K562 (cell line): ENCODE measurements at regions not wholly inside any gene's neighbourhood (a gene's known extent, or its start where the extent isn't known, plus 50 kb on each side); places are given as distances from the start of the nearest gene placed in this dataset.

Experiments
- BRF1 ChIP-seq: IDR thresholded peaks from 3 replicates; pipeline ENCODE4 v1.6.1; 2011; ENCODE audit warnings: borderline replicate concordance, mild to moderate bottlenecking; ENCODE audit not compliant: insufficient read length; ENCODE audit errors: extremely low read depth
- CC2D1A ChIP-seq: fragments of 450-650 bp; IDR thresholded peaks from 2 replicates; pipeline ENCODE4 v1.6.1; 2017; ENCODE audit warnings: mild to moderate bottlenecking
- DDX20 ChIP-seq: fragments of 450-650 bp; IDR thresholded peaks from 2 replicates; pipeline ENCODE4 v1.6.1; 2016; ENCODE audit warnings: missing genetic modification characterization, low read depth, mild to moderate bottlenecking, missing compliant biosample characterization, moderate library complexity
- FOSL1 ChIP-seq: fragments of 200-800 bp; sonication (Bioruptor generic); conservative IDR thresholded peaks from 2 replicates; pipeline ENCODE4 v1.6.1; 2016; ENCODE audit warnings: missing genetic modification characterization, missing compliant biosample characterization
- MYNN ChIP-seq, 2 experiments: sonication (generic); formaldehyde crosslinking in 1 of 2; IDR thresholded peaks; 2 replicates each; pipeline versions ENCODE4 v1.5.0 to v1.6.1; 2016 to 2020; ENCODE audit warnings: antibody characterized with exemption in 1 of 2, missing genetic modification reagents in 1 of 2
- NBN ChIP-seq: fragments of 450-650 bp; IDR thresholded peaks from 2 replicates; pipeline ENCODE4 v1.6.1; 2016; ENCODE audit warnings: low read depth, mild to moderate bottlenecking
- NFYB ChIP-seq: IDR thresholded peaks from 2 replicates; pipeline ENCODE4 v1.6.1; 2011; ENCODE audit warnings: mild to moderate bottlenecking, moderate library complexity; ENCODE audit not compliant: insufficient read length; ENCODE audit errors: extremely low read depth
- PCBP2 ChIP-seq: fragments of 200-400 bp; formaldehyde crosslinking; IDR thresholded peaks from 2 replicates; pipeline ENCODE4 v1.6.1; 2018; ENCODE audit warnings: low read length, low read depth, mild to moderate bottlenecking, moderate library complexity; ENCODE audit not compliant: poor library complexity, severe bottlenecking
- PHB ChIP-seq: fragments of 250-450 bp; sonication (Bioruptor Pico); IDR thresholded peaks from 2 replicates; pipeline ENCODE4 v1.5.0; 2021
- THRAP3 ChIP-seq: fragments of 450-650 bp; IDR thresholded peaks from 2 replicates; pipeline ENCODE4 v1.6.1; 2016; ENCODE audit warnings: mild to moderate bottlenecking, inconsistent platforms, borderline replicate concordance
- YBX1 ChIP-seq: fragments of 450-650 bp; IDR thresholded peaks from 2 replicates; pipeline ENCODE4 v1.7.1; 2016; ENCODE audit warnings: mild to moderate bottlenecking
- ZNF140 ChIP-seq: fragments of 250-450 bp; sonication (Bioruptor Pico); IDR thresholded peaks from 2 replicates; pipeline ENCODE4 v1.8.0; 2021; ENCODE audit warnings: moderate library complexity, mild to moderate bottlenecking, inconsistent platforms
- ZNF197 ChIP-seq: fragments of 200-800 bp; sonication (Bioruptor generic); IDR thresholded peaks from 2 replicates; pipeline ENCODE4 v1.6.1; 2016; ENCODE audit warnings: low read depth, missing genetic modification characterization, missing compliant biosample characterization
- ZNF408 ChIP-seq: fragments of 250-450 bp; sonication (Bioruptor Pico); IDR thresholded peaks from 2 replicates; pipeline ENCODE4 v1.4.0; 2020; ENCODE audit warnings: low read depth, mild to moderate bottlenecking, moderate library complexity
- ZNF75A ChIP-seq: fragments of 450-650 bp; formaldehyde crosslinking; IDR thresholded peaks from 2 replicates; pipeline ENCODE4 v1.4.0; 2020; ENCODE audit warnings: mild to moderate bottlenecking
- TF ChIP-seq, protein P1 (sequence below): sonication (generic); formaldehyde crosslinking; IDR thresholded peaks from 2 replicates; pipeline ENCODE4 v1.8.1; 2023; ENCODE audit warnings: mild to moderate bottlenecking, missing genetic modification reagents
- TF ChIP-seq, protein P2 (sequence below): fragments of 150-350 bp; IDR thresholded peaks from 2 replicates; pipeline ENCODE4 v1.6.1; 2014; ENCODE audit warnings: low read depth, mild to moderate bottlenecking, low read length, borderline replicate concordance
- TF ChIP-seq, protein P3 (sequence below): sonication (generic); formaldehyde crosslinking; IDR thresholded peaks from 2 replicates; pipeline ENCODE4 v1.8.0; 2022; ENCODE audit warnings: mild to moderate bottlenecking, missing genetic modification reagents

DNA sequence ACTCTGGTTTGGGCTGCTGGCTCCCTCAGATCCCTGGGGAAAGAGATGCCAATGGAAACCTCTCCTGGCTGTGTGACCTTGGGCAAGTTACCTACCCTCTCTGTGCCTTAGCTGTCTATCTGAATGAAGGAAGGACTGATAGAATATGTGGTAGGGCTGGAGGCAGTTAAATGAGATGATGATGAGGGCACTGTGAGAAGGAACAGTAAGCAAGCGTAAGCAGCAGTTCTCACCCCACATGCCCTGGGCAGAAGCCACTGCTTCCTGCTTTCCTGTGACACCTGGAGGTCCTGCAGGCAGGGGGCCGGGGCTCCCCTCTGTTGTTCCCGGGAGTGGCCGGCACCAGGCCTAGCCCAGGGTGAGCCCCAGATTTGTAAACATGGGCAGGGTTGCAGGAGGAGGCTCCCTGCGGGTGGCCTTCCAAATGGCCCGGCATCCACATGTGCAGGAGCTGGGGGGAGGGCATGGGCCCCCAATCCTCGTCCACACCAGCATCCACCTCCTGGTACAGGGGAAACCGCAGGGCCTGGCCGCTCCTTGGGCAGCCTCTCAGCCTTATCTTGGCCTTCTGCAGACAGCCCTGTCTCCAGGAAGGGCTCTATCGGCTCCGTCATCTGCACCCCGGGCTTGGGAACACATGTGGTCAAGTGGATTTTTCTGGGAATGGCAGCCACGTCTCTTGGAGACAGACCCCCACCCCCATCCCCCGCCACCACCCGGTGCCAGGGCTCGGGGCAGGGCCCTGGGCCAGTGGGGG, 235.6 kb upstream of the GSE1 start (continued):
- TF ChIP-seq BRF1 (no peak), YBX1 (no peak), NFYB (no peak), MYNN (IDR thresholded peaks at IDR 0.05) (peak; percentile 92), MYNN (CRISPR knock-in tag; IDR thresholded peaks at IDR 0.05) (no peak), FOSL1 (tag) (0 out of 2 replicates have a peak, but pooled peaks have one; percentile 18), THRAP3 (no peak), ZNF408 (CRISPR knock-in tag) (no peak), PHB (CRISPR knock-in tag) (no peak), CC2D1A (peak; percentile 60; the same call in 1 of the 2 replicates), PCBP2 (no peak), ZNF75A (CRISPR knock-in tag) (no peak), ZNF197 (CRISPR knock-in tag) (no peak), ZNF140 (no peak), DDX20 (tag) (no peak), NBN (no peak)
- TF ChIP-seq, protein P1, sequence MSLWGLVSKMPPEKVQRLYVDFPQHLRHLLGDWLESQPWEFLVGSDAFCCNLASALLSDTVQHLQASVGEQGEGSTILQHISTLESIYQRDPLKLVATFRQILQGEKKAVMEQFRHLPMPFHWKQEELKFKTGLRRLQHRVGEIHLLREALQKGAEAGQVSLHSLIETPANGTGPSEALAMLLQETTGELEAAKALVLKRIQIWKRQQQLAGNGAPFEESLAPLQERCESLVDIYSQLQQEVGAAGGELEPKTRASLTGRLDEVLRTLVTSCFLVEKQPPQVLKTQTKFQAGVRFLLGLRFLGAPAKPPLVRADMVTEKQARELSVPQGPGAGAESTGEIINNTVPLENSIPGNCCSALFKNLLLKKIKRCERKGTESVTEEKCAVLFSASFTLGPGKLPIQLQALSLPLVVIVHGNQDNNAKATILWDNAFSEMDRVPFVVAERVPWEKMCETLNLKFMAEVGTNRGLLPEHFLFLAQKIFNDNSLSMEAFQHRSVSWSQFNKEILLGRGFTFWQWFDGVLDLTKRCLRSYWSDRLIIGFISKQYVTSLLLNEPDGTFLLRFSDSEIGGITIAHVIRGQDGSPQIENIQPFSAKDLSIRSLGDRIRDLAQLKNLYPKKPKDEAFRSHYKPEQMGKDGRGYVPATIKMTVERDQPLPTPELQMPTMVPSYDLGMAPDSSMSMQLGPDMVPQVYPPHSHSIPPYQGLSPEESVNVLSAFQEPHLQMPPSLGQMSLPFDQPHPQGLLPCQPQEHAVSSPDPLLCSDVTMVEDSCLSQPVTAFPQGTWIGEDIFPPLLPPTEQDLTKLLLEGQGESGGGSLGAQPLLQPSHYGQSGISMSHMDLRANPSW (CRISPR knock-in tag): no peak
- TF ChIP-seq, protein P2, sequence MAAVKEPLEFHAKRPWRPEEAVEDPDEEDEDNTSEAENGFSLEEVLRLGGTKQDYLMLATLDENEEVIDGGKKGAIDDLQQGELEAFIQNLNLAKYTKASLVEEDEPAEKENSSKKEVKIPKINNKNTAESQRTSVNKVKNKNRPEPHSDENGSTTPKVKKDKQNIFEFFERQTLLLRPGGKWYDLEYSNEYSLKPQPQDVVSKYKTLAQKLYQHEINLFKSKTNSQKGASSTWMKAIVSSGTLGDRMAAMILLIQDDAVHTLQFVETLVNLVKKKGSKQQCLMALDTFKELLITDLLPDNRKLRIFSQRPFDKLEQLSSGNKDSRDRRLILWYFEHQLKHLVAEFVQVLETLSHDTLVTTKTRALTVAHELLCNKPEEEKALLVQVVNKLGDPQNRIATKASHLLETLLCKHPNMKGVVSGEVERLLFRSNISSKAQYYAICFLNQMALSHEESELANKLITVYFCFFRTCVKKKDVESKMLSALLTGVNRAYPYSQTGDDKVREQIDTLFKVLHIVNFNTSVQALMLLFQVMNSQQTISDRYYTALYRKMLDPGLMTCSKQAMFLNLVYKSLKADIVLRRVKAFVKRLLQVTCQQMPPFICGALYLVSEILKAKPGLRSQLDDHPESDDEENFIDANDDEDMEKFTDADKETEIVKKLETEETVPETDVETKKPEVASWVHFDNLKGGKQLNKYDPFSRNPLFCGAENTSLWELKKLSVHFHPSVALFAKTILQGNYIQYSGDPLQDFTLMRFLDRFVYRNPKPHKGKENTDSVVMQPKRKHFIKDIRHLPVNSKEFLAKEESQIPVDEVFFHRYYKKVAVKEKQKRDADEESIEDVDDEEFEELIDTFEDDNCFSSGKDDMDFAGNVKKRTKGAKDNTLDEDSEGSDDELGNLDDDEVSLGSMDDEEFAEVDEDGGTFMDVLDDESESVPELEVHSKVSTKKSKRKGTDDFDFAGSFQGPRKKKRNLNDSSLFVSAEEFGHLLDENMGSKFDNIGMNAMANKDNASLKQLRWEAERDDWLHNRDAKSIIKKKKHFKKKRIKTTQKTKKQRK: no peak
- TF ChIP-seq, protein P3, sequence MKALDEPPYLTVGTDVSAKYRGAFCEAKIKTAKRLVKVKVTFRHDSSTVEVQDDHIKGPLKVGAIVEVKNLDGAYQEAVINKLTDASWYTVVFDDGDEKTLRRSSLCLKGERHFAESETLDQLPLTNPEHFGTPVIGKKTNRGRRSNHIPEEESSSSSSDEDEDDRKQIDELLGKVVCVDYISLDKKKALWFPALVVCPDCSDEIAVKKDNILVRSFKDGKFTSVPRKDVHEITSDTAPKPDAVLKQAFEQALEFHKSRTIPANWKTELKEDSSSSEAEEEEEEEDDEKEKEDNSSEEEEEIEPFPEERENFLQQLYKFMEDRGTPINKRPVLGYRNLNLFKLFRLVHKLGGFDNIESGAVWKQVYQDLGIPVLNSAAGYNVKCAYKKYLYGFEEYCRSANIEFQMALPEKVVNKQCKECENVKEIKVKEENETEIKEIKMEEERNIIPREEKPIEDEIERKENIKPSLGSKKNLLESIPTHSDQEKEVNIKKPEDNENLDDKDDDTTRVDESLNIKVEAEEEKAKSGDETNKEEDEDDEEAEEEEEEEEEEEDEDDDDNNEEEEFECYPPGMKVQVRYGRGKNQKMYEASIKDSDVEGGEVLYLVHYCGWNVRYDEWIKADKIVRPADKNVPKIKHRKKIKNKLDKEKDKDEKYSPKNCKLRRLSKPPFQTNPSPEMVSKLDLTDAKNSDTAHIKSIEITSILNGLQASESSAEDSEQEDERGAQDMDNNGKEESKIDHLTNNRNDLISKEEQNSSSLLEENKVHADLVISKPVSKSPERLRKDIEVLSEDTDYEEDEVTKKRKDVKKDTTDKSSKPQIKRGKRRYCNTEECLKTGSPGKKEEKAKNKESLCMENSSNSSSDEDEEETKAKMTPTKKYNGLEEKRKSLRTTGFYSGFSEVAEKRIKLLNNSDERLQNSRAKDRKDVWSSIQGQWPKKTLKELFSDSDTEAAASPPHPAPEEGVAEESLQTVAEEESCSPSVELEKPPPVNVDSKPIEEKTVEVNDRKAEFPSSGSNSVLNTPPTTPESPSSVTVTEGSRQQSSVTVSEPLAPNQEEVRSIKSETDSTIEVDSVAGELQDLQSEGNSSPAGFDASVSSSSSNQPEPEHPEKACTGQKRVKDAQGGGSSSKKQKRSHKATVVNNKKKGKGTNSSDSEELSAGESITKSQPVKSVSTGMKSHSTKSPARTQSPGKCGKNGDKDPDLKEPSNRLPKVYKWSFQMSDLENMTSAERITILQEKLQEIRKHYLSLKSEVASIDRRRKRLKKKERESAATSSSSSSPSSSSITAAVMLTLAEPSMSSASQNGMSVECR (CRISPR knock-in tag): no peak; the same call in 1 of the 2 replicates
